GM18868 (cell line): ENCODE measurements at regions not wholly inside any gene's neighbourhood (a gene's known extent, or its start where the extent isn't known, plus 50 kb on each side); places are given as distances from the start of the nearest gene placed in this dataset.
"Not testable (repeated sequence)": the region's sequence is repeated elsewhere in the genome, so short reads cannot be mapped to it uniquely, and the experiment has no call there.

Experiments
- ATAC-seq: cut with Tn5 transposase; IDR thresholded peaks from one replicate; pipeline ENCODE4 v1.9.1; 2021; ENCODE audit warnings: mild to moderate bottlenecking, moderate library complexity; ENCODE audit not compliant: unreplicated experiment

DNA sequence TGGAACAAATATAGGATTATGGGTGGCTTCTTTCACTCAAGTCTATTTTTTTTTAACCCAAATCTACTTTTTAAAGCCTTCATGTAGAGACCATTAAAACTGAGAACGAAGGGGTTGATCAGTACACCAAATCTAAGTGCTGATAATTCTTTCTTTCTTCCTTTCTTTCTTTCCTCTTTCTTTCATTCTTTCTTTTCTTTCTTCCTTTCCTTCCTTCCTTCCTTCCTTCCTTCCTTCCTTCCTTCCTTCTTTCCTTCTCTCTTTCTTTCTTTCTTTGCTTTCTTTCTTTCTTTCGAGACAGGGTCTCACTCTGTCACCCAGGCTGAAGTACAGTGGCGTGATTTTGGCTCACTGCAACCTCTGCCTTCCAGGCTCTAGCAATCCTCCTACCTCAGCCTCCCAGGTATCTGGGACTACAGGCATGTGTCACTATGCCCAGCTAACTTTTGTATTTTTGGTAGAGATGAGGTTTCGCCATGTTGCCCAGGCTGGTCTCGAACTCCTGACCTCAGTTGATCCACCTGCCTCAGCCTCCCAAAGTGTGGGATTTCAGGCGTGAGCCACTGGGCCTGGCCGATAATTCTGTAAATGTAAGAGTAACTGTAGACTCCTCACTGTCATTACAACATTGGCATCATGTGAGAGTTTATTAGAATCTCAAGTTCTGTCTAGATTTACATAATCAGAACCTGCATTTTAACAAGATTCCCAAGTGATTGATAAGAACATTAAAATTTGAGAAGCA lies 236.4 kb downstream of the TFEC start:
- no peak for ATAC-seq

DNA sequence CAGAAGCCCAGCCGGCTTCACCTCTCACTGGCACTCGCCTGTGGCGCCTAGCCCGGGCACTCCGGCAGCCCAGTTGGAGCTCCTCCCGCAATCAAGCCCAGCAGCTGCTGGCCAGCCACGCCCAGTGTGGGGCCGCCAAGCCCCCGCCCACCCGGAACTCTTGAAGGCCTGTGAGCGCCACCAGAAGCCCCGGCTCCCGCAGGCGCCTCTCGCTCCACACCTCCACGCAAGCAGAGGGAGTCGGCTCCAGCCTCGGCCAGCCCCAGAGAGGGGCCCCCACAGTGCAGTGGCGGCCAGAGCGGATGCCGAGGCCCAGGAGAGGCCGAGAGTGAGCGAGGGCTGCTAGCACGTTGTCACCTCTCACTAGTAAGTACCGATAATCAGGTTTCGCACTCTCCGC lies 240.7 kb downstream of the TFEC start:
- ATAC-seq = no peak

DNA sequence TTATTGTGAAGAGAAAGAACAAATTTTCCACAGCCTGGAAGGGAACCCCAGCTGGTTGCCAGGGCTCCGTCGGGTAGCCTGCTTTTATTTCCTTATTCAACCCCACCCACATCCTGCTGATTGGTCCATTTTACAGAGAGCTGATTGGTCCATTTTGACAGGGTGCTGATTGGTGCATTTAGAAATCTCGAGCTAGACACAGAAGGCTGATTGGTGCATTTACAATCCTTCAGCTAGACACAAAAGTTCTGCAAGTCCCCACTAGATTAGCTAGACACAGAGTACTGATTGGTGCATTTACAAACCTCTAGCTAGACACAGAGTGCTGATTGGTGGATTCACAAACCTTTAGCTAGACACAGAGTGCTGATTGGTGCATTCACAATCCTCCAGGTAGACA lies 241.1 kb downstream of the TFEC start:
- not testable (repeated sequence) for ATAC-seq

DNA sequence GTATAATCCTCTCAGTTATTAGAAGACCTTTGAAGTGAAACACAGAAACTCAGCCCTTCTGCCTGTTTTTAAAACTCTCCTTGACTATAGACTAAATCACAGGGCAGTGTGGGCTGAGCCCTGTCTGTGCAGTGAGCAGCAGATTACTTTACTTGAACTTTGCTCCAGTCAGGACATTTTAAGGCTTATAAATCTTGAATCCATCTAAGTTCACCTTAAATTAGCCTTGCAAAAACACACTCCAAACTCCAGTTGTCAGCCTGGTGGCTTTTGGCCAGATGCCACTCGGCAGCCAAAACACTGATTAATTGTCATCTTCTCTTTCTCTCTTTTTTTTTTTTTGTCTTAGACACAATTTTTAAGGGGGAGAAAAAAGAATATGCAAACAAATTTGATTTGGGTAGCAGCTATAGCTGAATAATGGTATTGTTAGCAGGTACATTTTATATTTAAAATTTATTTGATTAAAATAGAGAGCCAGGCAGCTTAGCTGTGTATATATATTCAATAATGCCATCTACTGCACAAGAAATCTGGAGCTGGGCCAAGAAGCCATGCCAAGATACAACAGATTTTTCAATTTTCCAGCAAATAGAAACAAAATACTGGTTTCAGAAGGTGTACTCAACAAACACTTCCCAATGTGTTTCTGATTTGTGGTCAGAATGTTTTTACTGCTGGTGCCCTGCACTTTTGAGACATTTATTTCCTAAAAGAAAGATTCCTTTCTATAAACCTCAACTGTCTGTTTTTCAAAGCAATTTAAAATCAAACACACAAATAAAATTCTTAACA lies 247.7 kb downstream of the TFEC start:
- ATAC-seq = no peak

DNA sequence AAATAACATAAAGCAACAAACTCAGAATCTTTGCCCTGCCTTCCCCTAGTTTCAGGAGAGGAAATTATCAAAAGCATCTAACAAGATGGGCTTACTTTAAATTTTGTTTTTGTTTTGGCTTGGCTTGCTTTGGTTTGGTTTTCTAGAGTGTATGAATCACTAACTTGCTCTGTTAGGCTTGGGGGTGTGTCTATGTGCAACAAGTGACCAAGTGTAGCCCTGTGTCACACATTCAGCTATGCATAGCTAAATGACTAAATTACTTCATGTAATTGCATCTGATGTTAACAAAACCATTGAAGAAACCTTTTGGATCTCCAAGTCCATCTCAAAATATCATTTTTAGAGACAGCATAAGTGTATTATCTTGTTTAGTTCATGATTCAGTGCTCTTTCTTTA lies 251.0 kb downstream of the TFEC start:
- no peak for ATAC-seq

DNA sequence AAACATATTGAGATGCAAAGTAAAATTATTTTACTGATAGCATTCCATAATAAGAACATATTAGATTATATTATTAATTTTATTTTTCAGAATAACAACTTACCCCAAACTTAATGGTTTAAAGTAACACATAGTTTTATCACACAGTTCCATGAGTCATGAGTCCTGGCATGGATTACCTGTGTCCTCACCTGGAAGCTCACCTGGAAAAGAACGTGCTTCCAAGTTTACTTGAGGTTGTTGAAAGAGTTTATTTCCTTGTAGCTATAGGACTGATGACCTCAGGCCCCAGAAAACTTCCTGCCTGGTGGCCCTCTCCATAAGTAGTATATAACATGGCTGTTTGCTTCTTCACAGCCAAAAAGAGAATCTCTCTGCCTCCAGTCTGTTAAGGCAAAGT lies 254.6 kb downstream of the TFEC start:
- no peak for ATAC-seq

DNA sequence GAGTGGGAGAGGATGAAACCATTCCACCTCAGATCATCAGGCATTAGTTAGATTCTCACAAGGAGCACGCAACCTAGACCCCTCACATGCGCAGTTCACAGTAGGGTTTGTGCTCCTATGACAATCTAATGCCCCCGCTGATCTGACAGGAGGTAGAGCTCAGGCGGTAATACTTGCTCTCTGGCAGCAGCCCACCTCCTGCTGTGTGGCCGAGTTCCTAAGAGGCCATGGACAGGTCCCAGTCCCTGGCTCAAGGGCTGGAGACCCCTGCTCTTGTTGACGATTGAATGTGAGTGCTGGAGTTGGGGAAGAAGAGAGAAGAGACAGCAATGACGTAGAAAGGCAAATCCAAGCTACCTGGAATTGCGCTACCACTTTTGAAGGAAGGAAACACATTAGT lies 267.2 kb downstream of the TFEC start:
- no peak for ATAC-seq

DNA sequence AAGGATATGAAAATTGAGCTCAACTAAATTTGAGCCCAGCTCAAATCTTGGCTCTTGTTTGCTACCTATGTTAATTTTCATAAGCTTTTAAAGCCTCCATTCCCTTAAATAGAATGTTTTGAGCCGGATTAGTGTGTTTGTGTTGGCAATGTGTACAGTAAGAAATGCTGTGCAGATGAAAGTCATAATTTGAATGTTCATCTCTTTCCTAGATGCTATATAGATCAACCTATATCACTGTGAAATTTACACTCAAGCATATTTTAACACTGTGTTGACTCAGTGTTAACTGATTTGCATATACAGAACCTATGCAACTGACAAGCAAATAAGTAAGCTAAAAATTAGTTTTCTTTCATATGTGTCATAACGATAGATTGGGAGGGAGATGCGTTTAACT lies 272.5 kb downstream of the TFEC start:
- ATAC-seq = no peak

DNA sequence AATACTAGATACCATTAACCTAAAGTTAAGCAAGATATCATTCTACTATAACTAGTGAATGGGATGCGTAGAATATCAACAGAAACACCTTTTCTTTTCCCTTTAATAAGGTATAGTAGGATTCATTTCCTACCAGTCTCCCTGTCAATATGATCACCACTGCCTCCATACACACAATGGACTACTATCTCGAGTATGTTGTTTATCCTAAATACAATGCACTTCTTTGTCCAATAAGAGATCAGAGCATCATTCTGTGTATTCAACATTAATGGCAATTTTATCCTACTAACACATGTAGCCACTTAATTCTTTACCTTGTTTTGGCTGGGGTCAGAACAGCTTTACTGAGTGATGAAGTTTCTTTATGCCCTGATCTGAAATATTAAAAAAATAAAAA lies 276.3 kb downstream of the TFEC start:
- ATAC-seq = no peak

DNA sequence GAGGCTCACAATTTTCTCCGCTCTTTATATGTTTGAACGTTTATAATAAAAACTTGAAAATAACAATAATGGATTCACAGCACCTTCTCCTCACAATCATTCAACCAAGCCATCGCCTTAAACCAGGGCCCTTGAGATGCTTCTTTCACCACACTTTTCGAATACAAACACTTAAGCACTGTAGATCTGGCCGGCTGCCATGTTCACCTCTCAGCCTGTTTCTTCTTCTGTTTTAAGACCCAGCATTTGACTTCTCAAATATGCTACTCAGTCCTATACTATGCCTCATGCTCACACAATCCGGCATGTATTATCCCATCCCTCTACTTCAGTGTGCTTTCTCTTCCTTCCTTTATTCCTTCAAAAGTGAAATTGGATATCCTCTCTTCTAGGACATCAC lies 280.6 kb downstream of the TFEC start:
- no peak for ATAC-seq

DNA sequence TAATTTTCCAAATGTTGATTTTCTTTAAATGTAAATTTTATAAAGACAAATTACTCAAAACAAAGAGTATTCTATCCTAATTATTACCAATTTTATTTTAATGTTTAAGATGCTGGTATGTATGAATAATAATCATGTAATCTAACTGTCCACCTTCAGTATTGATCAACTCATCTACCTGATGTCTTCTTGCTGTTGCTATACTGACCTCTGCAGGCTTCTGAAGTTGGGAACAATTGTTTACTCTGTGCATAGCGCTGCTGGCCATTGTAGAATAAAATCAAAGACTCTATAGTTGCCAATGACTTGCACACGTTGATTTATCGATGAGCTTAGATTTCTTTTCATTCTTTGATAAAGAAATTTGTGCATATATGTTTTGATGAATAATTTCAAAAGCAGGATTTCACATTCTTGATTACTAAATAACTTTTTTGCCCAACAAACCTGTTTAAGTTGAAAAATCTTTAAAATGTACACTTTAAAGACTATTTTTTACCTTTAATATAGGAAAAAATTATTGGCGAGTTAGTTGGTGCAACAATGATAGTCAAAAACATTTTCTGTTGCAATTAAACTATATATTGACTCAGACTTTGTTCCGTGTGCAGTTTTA lies 282.3 kb downstream of the TFEC start:
- ATAC-seq = no peak

DNA sequence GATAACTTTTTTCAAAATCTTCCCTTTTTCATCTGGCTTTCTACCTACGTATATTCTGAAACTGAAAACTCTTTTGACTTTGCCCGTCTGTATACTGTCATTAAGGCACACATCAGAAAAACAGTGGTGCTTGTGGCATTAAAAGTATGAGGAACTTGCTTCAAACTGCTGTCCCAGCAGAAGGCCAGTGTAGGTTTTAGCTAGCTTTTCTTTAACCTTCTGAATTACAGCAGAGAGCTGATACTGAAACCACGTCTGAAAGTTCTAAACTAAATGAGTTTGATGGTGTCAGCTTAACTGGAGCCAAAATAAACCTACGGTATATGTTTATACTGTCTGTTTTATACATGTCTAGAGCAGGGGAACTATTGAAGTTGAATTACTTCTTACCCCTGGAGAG lies 283.4 kb downstream of the TFEC start:
- ATAC-seq = peak; percentile 78

DNA sequence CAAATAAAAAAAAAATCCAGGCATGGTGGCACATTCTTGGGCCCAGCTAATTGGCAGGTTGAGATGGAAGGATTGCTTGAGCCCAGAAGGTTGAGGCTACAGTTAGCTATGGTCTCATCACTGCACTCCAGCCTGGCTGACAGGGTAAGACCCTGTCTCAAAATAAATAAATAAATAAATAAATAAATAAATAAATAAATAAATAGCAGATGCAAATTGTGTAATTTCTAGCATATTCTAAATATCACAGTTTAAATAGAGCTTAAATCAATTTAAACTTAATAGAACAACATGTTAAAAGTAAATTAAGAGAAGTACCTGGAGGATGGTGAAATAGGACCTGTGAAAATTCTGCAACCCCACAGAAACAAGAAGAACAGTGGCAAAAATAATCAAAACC lies 290.5 kb downstream of the TFEC start:
- no peak for ATAC-seq

DNA sequence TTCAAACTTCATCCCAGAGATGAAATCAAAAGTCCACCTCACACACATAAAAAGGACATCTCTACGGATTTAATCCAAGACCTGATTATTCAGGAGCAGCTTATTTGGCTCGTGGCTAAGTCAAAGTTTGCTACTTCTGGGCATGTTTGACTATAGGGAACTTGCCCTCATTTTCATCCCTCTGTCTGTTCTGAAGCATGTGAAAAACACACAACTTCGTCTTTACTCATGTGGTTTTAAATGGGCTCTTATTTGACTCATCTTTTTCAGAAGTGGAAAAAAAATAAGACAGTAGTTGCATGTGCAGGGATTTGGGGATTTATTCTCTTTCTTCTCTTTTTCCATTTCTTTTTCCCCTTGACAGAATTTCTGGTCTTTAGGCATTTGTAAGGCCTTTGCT lies 295.9 kb downstream of the TFEC start:
- peak; percentile 54 for ATAC-seq

DNA sequence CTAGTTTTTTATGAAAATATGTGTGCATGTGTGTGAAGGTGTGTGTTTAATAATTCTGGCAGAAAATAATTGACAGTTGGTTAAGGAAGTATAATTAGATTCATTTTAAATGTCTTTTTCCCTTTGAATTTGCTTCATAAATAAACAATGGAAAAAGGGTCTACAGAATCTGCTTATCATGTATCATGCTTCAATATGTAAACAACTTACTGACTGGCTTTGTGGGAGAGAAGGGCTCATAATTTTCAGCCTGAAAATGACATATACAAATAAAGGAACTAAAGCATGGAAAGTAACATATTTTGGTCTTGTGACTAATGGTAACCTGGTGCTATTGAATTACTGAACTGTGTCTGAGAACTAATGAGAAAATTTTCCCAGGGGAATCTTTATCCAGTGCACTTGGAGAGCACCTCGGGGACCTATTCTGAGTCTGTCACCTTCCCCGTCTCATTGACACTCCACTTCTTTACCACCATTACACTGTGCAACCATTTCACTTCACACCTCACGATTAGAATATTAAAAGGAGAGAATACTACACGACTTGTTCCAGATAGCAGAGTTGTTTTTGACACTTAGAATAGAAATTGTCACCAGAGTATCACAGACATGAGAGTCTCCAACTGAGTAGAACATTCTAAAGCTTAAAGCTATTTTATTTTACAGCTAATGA lies 298.6 kb downstream of the TFEC start:
- no peak for ATAC-seq

DNA sequence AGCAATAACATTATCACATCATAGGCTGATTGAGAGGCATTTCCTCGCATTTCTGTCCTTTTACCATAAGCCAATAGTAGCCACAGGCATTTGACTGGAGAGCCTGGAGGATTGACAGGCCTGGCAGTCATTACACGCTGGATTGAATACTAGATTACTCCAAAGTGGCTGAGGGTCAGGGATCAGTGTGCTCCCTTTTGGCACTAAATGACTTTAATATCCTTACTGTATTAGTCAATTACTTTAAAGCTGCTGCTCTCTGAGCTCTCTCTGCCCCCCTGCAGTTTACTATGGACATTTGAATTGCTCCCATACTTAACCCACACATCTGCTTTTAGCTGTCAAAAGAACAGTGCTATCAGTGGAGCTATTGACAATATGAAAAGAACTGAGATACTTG lies 302.0 kb downstream of the TFEC start:
- ATAC-seq = no peak

DNA sequence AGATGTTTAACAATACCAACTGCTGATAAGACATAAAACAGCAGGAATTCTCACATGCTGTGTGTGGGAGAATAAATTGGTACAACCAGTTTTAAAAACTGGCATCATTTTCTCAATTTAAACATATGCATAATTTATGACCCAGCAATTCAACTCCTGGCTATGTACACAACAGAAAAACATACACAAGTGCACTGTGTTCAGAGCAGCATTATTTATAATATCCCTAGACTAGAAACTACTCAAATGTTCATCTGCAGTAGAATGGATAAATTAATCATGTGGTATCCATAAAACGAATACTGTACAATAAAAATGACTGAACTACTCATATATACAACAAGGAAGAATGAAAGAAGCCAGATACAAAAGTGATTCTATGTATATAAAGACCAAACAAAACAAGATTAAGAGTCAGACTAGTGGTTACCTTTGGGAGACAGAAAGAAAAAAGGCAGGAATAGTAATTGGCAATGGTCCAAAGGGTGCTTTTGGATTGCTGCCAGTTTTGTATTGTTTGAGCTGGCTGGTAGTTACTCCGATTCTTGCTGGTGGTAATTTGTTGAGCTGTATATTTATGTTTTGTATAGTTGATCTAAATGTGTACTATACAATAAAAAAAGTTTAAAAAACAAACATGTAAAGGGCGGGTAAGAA lies 306.0 kb downstream of the TFEC start:
- no peak for ATAC-seq

DNA sequence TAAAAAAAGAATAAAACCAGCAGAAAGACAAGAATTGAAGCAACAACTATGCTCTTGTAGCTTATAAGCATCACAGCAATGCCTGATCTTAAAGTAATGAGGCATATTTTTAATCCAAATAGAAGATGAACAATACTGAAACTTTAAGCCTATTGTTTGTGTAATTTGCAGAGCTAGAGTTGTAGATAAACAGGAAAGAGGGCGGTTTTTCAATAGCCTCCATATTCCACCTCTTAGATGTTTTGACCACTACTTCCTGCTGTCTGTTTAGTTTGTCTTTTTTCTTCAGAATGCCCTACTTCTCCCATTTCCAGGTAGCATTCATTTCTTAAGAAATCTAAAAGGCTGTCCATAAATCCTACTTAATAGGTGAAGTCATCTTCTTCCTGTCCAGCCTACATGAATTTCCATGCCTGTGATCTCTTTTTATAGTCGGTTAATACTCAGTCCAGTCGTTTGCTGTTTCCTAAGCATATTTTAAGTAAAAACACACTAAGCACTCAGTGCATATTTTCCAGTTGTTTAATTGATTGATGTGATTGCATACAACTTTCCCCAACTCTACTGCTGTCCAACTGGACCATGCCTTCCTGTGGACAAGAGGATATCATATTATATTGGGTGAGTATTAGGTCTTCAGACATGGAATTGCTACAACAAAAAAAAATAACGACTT lies 308.1 kb downstream of the TFEC start:
- ATAC-seq = no peak

DNA sequence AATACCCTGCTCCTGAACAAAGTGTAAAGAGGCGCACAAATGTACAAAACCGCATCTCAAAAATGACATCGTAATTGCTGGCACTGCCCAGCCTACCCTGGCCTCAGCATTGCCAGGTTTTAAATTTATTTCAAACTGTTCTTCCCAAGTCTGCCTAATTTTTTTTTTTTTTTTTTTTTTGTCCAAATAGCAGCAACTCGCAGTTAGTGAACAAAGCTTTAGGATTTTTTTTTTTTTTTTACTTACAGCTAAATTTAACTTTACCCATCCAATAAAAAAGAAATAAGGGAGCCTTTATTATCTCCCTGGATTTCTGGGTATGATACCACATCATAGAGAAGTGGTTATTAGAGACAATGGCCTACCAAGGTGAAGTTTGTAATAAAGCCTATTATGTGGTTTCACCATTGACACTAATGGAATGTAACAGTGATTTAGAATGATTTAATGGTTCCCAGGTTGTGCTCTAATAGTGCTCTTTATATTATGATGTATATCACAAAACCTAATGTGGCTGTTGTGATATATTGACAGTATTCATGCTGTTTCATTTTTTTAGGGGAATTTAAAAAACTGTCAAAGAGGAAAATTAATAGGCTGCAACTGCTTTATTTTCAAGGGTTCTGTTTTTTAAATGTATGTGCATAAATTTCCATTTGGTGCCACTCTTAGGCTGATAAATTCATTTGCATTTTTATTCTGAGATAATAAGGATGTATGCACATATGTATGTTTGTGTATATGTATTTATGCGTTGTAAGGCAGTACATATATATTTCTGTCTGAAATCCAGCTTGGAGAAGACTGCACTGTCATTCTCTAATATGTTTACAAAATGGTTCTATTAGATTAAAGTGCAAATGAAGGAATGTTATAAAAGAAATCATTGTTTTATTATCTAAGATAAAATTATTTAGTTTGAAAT lies 309.0 kb downstream of the TFEC start:
- ATAC-seq = no peak
